RWPE1 (cell line): ENCODE measurements at regions not wholly inside any gene's neighbourhood (a gene's known extent, or its start where the extent isn't known, plus 50 kb on each side); places are given as distances from the start of the nearest gene placed in this dataset.

Source experiments
- CTCF ChIA-PET: fragments of 350-600 bp; sonication (Branson Sonifier 250); formaldehyde crosslinking; extraction: SDS; loops from one replicate; lab custom pipeline; 2021; lab: Yijun Ruan, JAX
- POLR2A ChIA-PET: fragments of 400-600 bp; formaldehyde crosslinking; extraction: SDS; loops from one replicate; lab custom pipeline; 2020; ENCODE audit warnings: antibody characterized with exemption; ENCODE audit not compliant: low non-redundant PET; lab: Yijun Ruan, JAX
- DNase-seq: peaks from one replicate; pipeline ENCODE4 v3.0.0; 2012; ENCODE audit warnings: low spot score
- H3K27ac ChIP-seq: fragments of 450-650 bp; 2 replicates; pipeline ENCODE4 v1.5.1; 2017
- CTCF ChIP-seq: fragments of 450-650 bp; conservative IDR thresholded peaks from 2 replicates; pipeline ENCODE4 v1.5.1; 2017; ENCODE audit warnings: low read depth, mild to moderate bottlenecking

- H3K27ac ChIP-seq: no peak overlapping the region
- CTCF ChIA-PET: no interaction called here
- POLR2A ChIA-PET: no interaction called here
- no peak for TF ChIP-seq CTCF
- no peak for DNase-seq
Observed at GRCh38 chr22:49634006-49634772, 193.5 kb downstream of the BRD1 start.

- POLR2A ChIA-PET: no interaction called here
- CTCF ChIA-PET: interaction anchor here (0.6 to 0.7 kb wide), 3 partner anchors 820 to 1115 kb away, joined by 3 read pairs; no protein-coding TSS in a partner anchor
- DNase-seq: no peak
- no peak overlapping the region for H3K27ac ChIP-seq
- no peak for TF ChIP-seq CTCF
Observed at GRCh38 chr22:49633010-49633324, 194.7 kb downstream of the BRD1 start.

- peak; percentile 58 for DNase-seq
- ChIA-PET CTCF (interaction anchor here (0.7 kb wide), 2 partner anchors 820 to 1114 kb away, joined by 3 read pairs; no protein-coding TSS in a partner anchor), POLR2A (no interaction called here)
- no peak overlapping the region for H3K27ac ChIP-seq
- TF ChIP-seq CTCF: peak; percentile 81
Observed at GRCh38 chr22:49632199-49633009, 195.3 kb downstream of the BRD1 start.

- ChIA-PET CTCF (no interaction called here), POLR2A (no interaction called here)
- no peak overlapping the region for H3K27ac ChIP-seq
- DNase-seq: no peak
- TF ChIP-seq CTCF: no peak
Observed at GRCh38 chr22:49630448-49630946, 197.2 kb downstream of the BRD1 start.

GRCh38 chr22:49629586-49630447, 197.9 kb downstream of the BRD1 start:
- H3K27ac ChIP-seq: no peak overlapping the region
- POLR2A ChIA-PET: no interaction called here
- DNase-seq: no peak
- CTCF ChIA-PET: no interaction called here
- no peak for TF ChIP-seq CTCF

- POLR2A ChIA-PET: no interaction called here
- CTCF ChIA-PET: no interaction called here
- H3K27ac ChIP-seq: no peak overlapping the region
- no peak for DNase-seq
- no peak for TF ChIP-seq CTCF
Observed at GRCh38 chr22:49629261-49629570, 198.5 kb downstream of the BRD1 start.
